HEK293 (cell line): ENCODE measurements at regions not wholly inside any gene's neighbourhood (a gene's known extent, or its start where the extent isn't known, plus 50 kb on each side); places are given as distances from the start of the nearest gene placed in this dataset.

ENCODE experiments used
- CTCF ChIP-seq: fragments of 450-650 bp; formaldehyde crosslinking; IDR thresholded peaks from 2 replicates; pipeline ENCODE4 v1.5.1; 2016; ENCODE audit warnings: missing biosample characterization, missing genetic modification characterization
- FEZF1 ChIP-seq: fragments of 450-650 bp; formaldehyde crosslinking; IDR thresholded peaks from 2 replicates; pipeline ENCODE4 v1.5.1; 2016; ENCODE audit warnings: missing biosample characterization, missing genetic modification characterization
- PRDM10 ChIP-seq: fragments of 450-650 bp; formaldehyde crosslinking; IDR thresholded peaks from 2 replicates; pipeline ENCODE4 v1.5.1; 2016; ENCODE audit warnings: missing biosample characterization, missing genetic modification characterization
- REST ChIP-seq: fragments of 450-650 bp; formaldehyde crosslinking; IDR thresholded peaks from 2 replicates; pipeline ENCODE4 v1.5.1; 2016; ENCODE audit warnings: missing biosample characterization, missing genetic modification characterization
- ZBTB8A ChIP-seq: fragments of 450-650 bp; formaldehyde crosslinking; IDR thresholded peaks from 2 replicates; pipeline ENCODE4 v1.5.1; 2016; ENCODE audit warnings: missing biosample characterization, missing genetic modification characterization
- ZNF132 ChIP-seq: fragments of 450-650 bp; formaldehyde crosslinking; IDR thresholded peaks from 2 replicates; pipeline ENCODE4 v1.5.1; 2017; ENCODE audit warnings: missing biosample characterization, missing genetic modification characterization, borderline replicate concordance
- ZNF138 ChIP-seq: fragments of 450-650 bp; formaldehyde crosslinking; IDR thresholded peaks from 2 replicates; pipeline ENCODE4 v1.5.1; 2016; ENCODE audit warnings: missing biosample characterization, missing genetic modification characterization, borderline replicate concordance
- ZNF362 ChIP-seq: fragments of 450-650 bp; formaldehyde crosslinking; IDR thresholded peaks from 2 replicates; pipeline ENCODE4 v1.5.1; 2016; ENCODE audit warnings: missing biosample characterization, missing genetic modification characterization
- ZNF416 ChIP-seq: fragments of 450-650 bp; formaldehyde crosslinking; IDR thresholded peaks from 2 replicates; pipeline ENCODE4 v1.5.1; 2016; ENCODE audit warnings: missing biosample characterization, missing genetic modification characterization
- ZNF580 ChIP-seq: fragments of 450-650 bp; formaldehyde crosslinking; IDR thresholded peaks from 2 replicates; pipeline ENCODE4 v1.5.1; 2016; ENCODE audit warnings: missing biosample characterization, missing genetic modification characterization
- ZNF776 ChIP-seq: fragments of 450-650 bp; formaldehyde crosslinking; IDR thresholded peaks from 2 replicates; pipeline ENCODE4 v1.5.0; 2017; ENCODE audit warnings: missing biosample characterization, missing genetic modification characterization, borderline replicate concordance

- no peak for TF ChIP-seq ZNF362
- TF ChIP-seq REST (tag by site-specific recombination): no peak
- no peak for TF ChIP-seq PRDM10 (tag by site-specific recombination)
- TF ChIP-seq FEZF1 (tag by site-specific recombination): no peak
- TF ChIP-seq CTCF (tag by site-specific recombination): no peak
- no peak for TF ChIP-seq ZBTB8A (tag by site-specific recombination)
- no peak for TF ChIP-seq ZNF416 (tag by site-specific recombination)
- no peak for TF ChIP-seq ZNF580 (tag by site-specific recombination)
- TF ChIP-seq ZNF132 (tag by site-specific recombination): no peak
- TF ChIP-seq ZNF776 (tag by site-specific recombination): no peak
- no peak for TF ChIP-seq ZNF138 (tag by site-specific recombination)
Measured at GRCh38 chr9:106728860-106729259, 134.1 kb upstream of the ZNF462 start.
